ENCODE measurements at regions not wholly inside any gene's neighbourhood (a gene's known extent, or its start where the extent isn't known, plus 50 kb on each side); places are given as distances from the start of the nearest gene placed in this dataset.

- Histone ChIP-seq H3K9me2 (replicated peaks; ENCODE audit: insufficient read depth, low read length) (no peaks in the 10 kb centered on the region), H2AFZ (ENCODE audit: low read depth, low read length, severe bottlenecking) (no peak overlapping the region), H3K36me3 (ENCODE audit: low read length) (no peaks in the 10 kb centered on the region), H4K20me1 (ENCODE audit: low read depth, low read length) (no peaks in the 10 kb centered on the region), H3K27ac (ENCODE audit: low read depth, low read length) (no peak overlapping the region), H3K4me3 (ENCODE audit: insufficient read depth, low read length, poor library complexity, severe bottlenecking) (no peak overlapping the region), H3K27me3 (ENCODE audit: low read length) (no peaks in the 10 kb centered on the region), H3K9me3 (ENCODE audit: insufficient read depth, low read length) (no peaks in the 10 kb centered on the region), H3K4me2 (ENCODE audit: low read depth, low read length, poor library complexity, severe bottlenecking) (no peak overlapping the region), H3K9ac (ENCODE audit: low read length) (no peak overlapping the region), H3F3A (ENCODE audit: insufficient read depth) (no peaks in the 10 kb centered on the region), H3K79me2 (ENCODE audit: insufficient read depth, low read length) (no peaks in the 10 kb centered on the region)
- no peak for TF ChIP-seq CTCF (IDR thresholded peaks at IDR 0.05; ENCODE audit: insufficient read depth, low read length, poor library complexity, severe bottlenecking)
Measured at GRCh38 chr1:57591842-57592241, 168.0 kb upstream of the DAB1 start.

GRCh38 chr1:57590978-57591377 is 167.1 kb upstream of the DAB1 start:
- H3K79me2 ChIP-seq (ENCODE audit: insufficient read depth, low read length): no peaks in the 10 kb centered on the region
- no peaks in the 10 kb centered on the region for H3K9me2 ChIP-seq (replicated peaks; ENCODE audit: insufficient read depth, low read length)
- no peaks in the 10 kb centered on the region for H3K27me3 ChIP-seq (ENCODE audit: low read length)
- H3K4me3 ChIP-seq (ENCODE audit: insufficient read depth, low read length, poor library complexity, severe bottlenecking): no peak overlapping the region
- no peak overlapping the region for H3K4me2 ChIP-seq (ENCODE audit: low read depth, low read length, poor library complexity, severe bottlenecking)
- no peaks in the 10 kb centered on the region for H3K9me3 ChIP-seq (ENCODE audit: insufficient read depth, low read length)
- no peak overlapping the region for H3K9ac ChIP-seq (ENCODE audit: low read length)
- H3K27ac ChIP-seq (ENCODE audit: low read depth, low read length): no peak overlapping the region
- no peaks in the 10 kb centered on the region for H3F3A ChIP-seq (ENCODE audit: insufficient read depth)
- H2AFZ ChIP-seq (ENCODE audit: low read depth, low read length, severe bottlenecking): no peak overlapping the region
- TF ChIP-seq CTCF (IDR thresholded peaks at IDR 0.05; ENCODE audit: insufficient read depth, low read length, poor library complexity, severe bottlenecking) (no peak), EZH2phosphoT487 (conservative IDR thresholded peaks at IDR 0.05; ENCODE audit: low read length) (no peak)
- H3K36me3 ChIP-seq (ENCODE audit: low read length): no peaks in the 10 kb centered on the region
- no peaks in the 10 kb centered on the region for H4K20me1 ChIP-seq (ENCODE audit: low read depth, low read length)

GRCh38 chr1:57586842-57587241 is 163.0 kb upstream of the DAB1 start:
- Histone ChIP-seq H3K27ac (ENCODE audit: low read depth, low read length) (no peak overlapping the region), H3K4me3 (ENCODE audit: insufficient read depth, low read length, poor library complexity, severe bottlenecking) (no peak overlapping the region), H3K36me3 (ENCODE audit: low read length) (no peaks in the 10 kb centered on the region), H3K79me2 (ENCODE audit: insufficient read depth, low read length) (no peaks in the 10 kb centered on the region), H3K9me2 (replicated peaks; ENCODE audit: insufficient read depth, low read length) (no peaks in the 10 kb centered on the region), H3K9me3 (ENCODE audit: insufficient read depth, low read length) (no peaks in the 10 kb centered on the region), H2AFZ (ENCODE audit: low read depth, low read length, severe bottlenecking) (no peak overlapping the region), H3K9ac (ENCODE audit: low read length) (no peak overlapping the region), H4K20me1 (ENCODE audit: low read depth, low read length) (no peaks in the 10 kb centered on the region), H3F3A (ENCODE audit: insufficient read depth) (no peaks in the 10 kb centered on the region), H3K4me2 (ENCODE audit: low read depth, low read length, poor library complexity, severe bottlenecking) (no peak overlapping the region), H3K27me3 (ENCODE audit: low read length) (no peaks in the 10 kb centered on the region)
- TF ChIP-seq CTCF (IDR thresholded peaks at IDR 0.05; ENCODE audit: insufficient read depth, low read length, poor library complexity, severe bottlenecking): no peak
- TF ChIP-seq EZH2phosphoT487 (conservative IDR thresholded peaks at IDR 0.05; ENCODE audit: low read length): no peak

GRCh38 chr1:57578680-57579079 is 154.8 kb upstream of the DAB1 start:
- TF ChIP-seq CTCF (IDR thresholded peaks at IDR 0.05; ENCODE audit: insufficient read depth, low read length, poor library complexity, severe bottlenecking): no peak
- no peak for TF ChIP-seq EZH2phosphoT487 (conservative IDR thresholded peaks at IDR 0.05; ENCODE audit: low read length)

More at GRCh38 chr1:57578680-57579079, 154.8 kb upstream of the DAB1 start:
- Histone ChIP-seq H2AFZ (ENCODE audit: low read depth, low read length, severe bottlenecking) (no peak overlapping the region), H3K4me2 (ENCODE audit: low read depth, low read length, poor library complexity, severe bottlenecking) (no peak overlapping the region), H3K9ac (ENCODE audit: low read length) (no peak overlapping the region), H3K36me3 (ENCODE audit: low read length) (no peaks in the 10 kb centered on the region), H3K4me3 (ENCODE audit: insufficient read depth, low read length, poor library complexity, severe bottlenecking) (no peak overlapping the region), H3K27ac (ENCODE audit: low read depth, low read length) (no peak overlapping the region), H3K9me2 (replicated peaks; ENCODE audit: insufficient read depth, low read length) (no peaks in the 10 kb centered on the region), H3F3A (ENCODE audit: insufficient read depth) (no peaks in the 10 kb centered on the region), H4K20me1 (ENCODE audit: low read depth, low read length) (no peaks in the 10 kb centered on the region), H3K27me3 (ENCODE audit: low read length) (no peaks in the 10 kb centered on the region), H3K9me3 (ENCODE audit: insufficient read depth, low read length) (no peaks in the 10 kb centered on the region), H3K79me2 (ENCODE audit: insufficient read depth, low read length) (no peaks in the 10 kb centered on the region)
